ENCODE measurements at regions not wholly inside any gene's neighbourhood (a gene's known extent, or its start where the extent isn't known, plus 50 kb on each side); places are given as distances from the start of the nearest gene placed in this dataset.

- no peak for DNase-seq (ENCODE audit: low read depth in 2 of 2)
These were observed 91.7 kb upstream of the MAP3K4 start for GRCh38 chr6:160899671-160900430.

- DNase-seq (ENCODE audit: low read depth in 2 of 2) = no peak
These were observed 79.6 kb upstream of the MAP3K4 start for GRCh38 chr6:160911949-160912348.

GRCh38 chr6:160912411-160912810, 79.2 kb upstream of the MAP3K4 start:
- DNase-seq (ENCODE audit: low read depth in 2 of 2) = no peak

DNA sequence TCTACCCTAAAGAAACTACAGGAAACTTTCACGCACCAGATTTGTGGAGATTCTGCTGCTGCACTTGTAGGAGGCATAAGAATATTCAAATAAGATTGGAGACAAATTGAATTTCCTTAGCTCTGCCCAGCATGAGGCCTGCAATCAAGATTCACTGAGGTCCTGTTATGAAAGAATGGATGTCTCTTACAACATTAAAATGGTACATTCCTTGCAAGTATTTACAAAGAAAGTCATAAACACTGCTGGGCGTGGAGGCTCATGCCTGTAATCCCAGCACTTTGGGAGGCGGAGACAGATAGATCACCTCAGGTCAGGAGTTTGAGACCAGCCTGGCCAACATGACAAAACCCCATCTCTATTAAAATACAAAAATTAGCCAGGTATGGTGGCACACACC, 74.0 kb upstream of the MAP3K4 start:
- no peak for DNase-seq (ENCODE audit: low read depth in 2 of 2)

DNA sequence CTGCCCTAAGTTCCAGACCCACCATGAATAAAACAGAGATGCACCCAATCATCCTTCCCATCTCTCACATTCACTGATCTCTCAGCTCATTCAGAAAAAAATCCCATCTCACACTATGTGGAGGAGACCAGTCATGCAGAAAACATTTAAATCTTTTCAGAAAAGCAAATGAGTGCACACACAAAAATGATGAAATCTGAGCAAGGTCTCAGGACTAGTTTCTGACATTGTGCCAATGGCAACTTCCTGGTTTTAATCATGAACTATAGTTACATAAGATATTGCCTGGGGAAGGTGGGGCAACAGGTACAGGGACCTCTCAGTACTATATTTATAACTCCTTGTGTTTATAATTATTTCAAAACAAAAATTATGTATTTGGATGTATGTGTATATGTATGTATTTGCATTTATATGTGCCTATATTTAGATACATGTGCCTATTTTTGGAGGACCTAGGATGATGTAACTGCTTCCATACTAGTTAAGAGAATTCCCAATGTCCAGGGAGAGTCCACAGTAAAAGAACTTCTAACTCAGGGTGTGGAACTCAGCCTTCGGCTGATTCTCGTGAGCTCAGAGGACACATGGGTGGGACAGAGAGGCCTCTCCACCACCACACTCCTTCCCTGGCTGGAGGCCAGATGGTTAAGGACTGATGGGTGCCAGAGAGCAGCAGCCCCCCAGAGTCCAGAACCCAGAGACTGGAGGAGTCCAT, 71.7 kb upstream of the MAP3K4 start:
- DNase-seq (ENCODE audit: low read depth in 2 of 2) = peak in 1 of 2 donors; percentile 5

- no peak for DNase-seq (ENCODE audit: low read depth in 2 of 2)
These were observed 70.5 kb upstream of the MAP3K4 start for GRCh38 chr6:160921095-160921494.

GRCh38 chr6:160926281-160927276, 65.0 kb upstream of the MAP3K4 start:
- DNase-seq (ENCODE audit: low read depth in 2 of 2) = no peak

DNA sequence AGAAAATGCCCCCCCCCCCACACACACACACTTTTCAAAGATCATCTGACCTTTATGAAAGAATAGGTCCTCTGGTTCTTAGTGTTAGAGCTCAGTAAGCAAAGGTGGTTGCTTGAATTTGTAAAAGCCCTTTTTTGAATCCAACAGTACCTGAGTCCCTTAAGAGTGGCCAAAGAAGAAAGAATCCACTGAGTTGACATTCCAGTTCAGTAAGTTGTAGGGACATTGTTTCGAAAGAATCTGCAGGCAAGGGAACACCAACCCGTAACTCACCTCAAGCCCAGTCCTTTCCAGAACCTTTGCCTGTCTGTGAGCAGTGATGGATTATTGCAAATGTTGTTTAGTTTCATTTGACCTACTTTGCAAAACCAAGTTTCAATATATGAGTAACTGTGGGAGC, 64.2 kb upstream of the MAP3K4 start:
- DNase-seq (ENCODE audit: low read depth in 2 of 2) = no peak

GRCh38 chr6:160929361-160929760, 62.2 kb upstream of the MAP3K4 start:
- no peak for DNase-seq (ENCODE audit: low read depth in 2 of 2)

DNA sequence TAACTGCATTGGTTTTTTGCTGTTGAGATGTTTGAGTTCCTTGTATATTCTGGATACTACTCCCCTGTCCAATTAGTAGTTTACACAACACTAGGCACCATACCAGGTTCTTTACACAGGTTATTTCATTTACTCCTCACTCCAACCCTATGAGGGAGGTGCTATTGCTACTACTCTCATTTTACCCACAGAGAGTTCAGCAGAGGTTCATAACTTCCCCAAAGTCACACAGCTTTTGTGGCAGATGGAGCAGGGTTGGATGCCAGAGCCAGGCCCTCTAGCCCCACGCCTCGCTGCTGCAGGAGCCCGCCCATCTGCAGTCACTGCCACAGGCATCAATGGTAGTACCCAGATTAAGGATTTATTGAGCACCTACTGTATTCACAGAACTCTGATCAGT, 61.7 kb upstream of the MAP3K4 start:
- no peak for DNase-seq (ENCODE audit: low read depth in 2 of 2)

- DNase-seq (ENCODE audit: low read depth in 2 of 2) = peak in 1 of 2 donors; percentile 60
These were observed 60.8 kb upstream of the MAP3K4 start for GRCh38 chr6:160930547-160931377.

DNA sequence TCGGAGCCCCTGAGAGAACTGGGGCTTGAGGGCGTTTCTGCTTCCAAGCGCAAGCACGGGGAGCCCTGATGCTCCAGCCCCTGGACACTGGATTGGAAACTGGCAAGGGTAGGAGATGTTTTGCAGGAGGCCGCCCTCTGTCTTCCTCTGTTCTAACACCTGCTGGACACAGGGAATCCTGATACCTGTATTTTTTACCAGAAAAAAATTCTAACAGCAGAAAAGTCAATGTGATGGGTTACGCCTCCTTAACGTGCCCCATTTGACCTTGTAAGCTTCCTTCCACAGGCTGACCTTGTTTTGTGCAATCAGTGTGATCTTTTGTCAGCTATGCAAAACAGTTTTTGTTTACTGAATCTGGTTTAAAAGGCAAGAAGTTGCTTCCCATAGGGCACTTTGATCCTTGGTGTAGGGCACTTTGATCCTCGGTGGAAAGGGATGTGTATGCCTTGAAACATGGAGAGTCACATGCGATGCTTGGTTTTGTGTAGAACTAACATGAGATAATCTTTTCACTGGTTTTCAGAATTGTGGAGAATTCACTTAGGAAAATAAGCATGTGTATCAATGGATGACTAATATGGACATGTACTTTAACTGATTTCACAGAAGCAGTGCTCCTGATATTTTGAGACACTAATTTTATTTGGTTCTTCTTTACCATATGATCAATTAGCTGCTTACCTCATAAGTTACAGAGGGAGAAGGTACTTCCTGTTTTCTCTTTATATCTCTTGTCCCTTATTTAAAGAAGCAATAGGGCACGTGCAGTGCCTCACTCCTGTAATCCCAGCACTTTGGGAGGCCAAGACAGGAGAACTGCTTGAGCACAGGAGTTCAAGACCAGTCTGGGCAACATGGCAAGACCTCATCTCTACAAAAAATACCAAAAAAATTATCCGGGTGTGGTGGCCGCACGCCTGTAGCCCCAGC, 59.9 kb upstream of the MAP3K4 start:
- no peak for DNase-seq (ENCODE audit: low read depth in 2 of 2)

DNA sequence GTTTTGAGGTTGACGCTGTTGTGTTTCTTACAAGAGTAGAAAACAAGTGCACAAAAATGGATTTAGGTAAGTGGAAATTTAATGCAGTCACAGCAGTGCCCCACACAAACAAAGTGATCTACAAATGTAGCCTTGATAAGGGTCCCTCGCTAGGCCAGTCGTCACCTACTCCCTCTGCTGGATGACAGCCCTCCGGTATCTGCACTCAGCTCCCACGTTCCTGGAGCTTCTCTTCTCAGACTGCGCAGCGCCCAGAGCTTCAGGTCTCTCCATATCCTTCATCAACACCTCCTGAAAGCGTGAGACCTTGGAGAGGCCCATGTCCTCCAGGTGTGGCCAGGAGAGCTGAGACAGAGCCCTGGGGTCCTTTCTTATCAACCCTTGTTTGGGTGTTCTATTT, 58.3 kb upstream of the MAP3K4 start:
- no peak for DNase-seq (ENCODE audit: low read depth in 2 of 2)

- no peak for DNase-seq (ENCODE audit: low read depth in 2 of 2)
These were observed 57.4 kb upstream of the MAP3K4 start for GRCh38 chr6:160934157-160934556.

GRCh38 chr6:160940197-160940596, 51.4 kb upstream of the MAP3K4 start:
- no peak for DNase-seq (ENCODE audit: low read depth in 2 of 2)
